OCI-LY1 (cell line): ENCODE measurements at regions not wholly inside any gene's neighbourhood (a gene's known extent, or its start where the extent isn't known, plus 50 kb on each side); places are given as distances from the start of the nearest gene placed in this dataset.

Experiments
- H2AFZ ChIP-seq: fragments of 200-600 bp; sonication (generic), shearing (Covaris generic); 2 replicates; pipeline ENCODE4 v1.6.0; 2014; ENCODE audit warnings: antibody characterized with exemption, mild to moderate bottlenecking, low read length
- H3F3A ChIP-seq: fragments of 200-600 bp; sonication (generic), shearing (Covaris generic); 2 replicates; pipeline ENCODE4 v1.6.0; 2014; ENCODE audit warnings: mild to moderate bottlenecking, antibody characterized with exemption, low read length, moderate library complexity; ENCODE audit not compliant: insufficient read depth
- H3K27ac ChIP-seq: fragments of 200-600 bp; sonication (generic); 2 replicates; pipeline ENCODE4 v1.5.1; 2014; ENCODE audit warnings: low read length, mixed run types, mild to moderate bottlenecking, low read depth; ENCODE audit not compliant: poor library complexity, severe bottlenecking
- H3K27me3 ChIP-seq: fragments of 200-600 bp; sonication (generic); 2 replicates; pipeline ENCODE4 v1.6.0; 2014; ENCODE audit warnings: antibody characterized with exemption, mild to moderate bottlenecking, low read length, moderate library complexity; ENCODE audit not compliant: insufficient read depth
- H3K36me3 ChIP-seq: fragments of 200-600 bp; sonication (generic); 2 replicates; pipeline ENCODE4 v1.6.1; 2014; ENCODE audit warnings: mild to moderate bottlenecking, antibody characterized with exemption, low read length, moderate library complexity, mixed read lengths; ENCODE audit not compliant: insufficient read depth
- H3K4me1 ChIP-seq: fragments of 200-600 bp; sonication (generic); 2 replicates; pipeline ENCODE4 v1.5.1; 2014; ENCODE audit warnings: mild to moderate bottlenecking, low read length, moderate library complexity; ENCODE audit not compliant: insufficient read depth, severe bottlenecking
- H3K4me2 ChIP-seq: fragments of 200-600 bp; sonication (generic), shearing (Covaris generic); 2 replicates; pipeline ENCODE4 v1.6.1; 2014; ENCODE audit warnings: low read length
- H3K4me3 ChIP-seq: fragments of 200-600 bp; sonication (generic); 2 replicates; pipeline ENCODE4 v1.5.1; 2014; ENCODE audit warnings: low read length, low read depth, mild to moderate bottlenecking, mixed read lengths; ENCODE audit not compliant: poor library complexity, severe bottlenecking
- H3K79me2 ChIP-seq: fragments of 200-600 bp; shearing (Covaris generic); 2 replicates; pipeline ENCODE4 v1.6.1; 2016; ENCODE audit warnings: mixed run types, low read length, mixed read lengths; ENCODE audit not compliant: insufficient read depth
- H3K9ac ChIP-seq: fragments of 200-600 bp; sonication (generic), shearing (Covaris generic); 2 replicates; pipeline ENCODE4 v1.6.1; 2014; ENCODE audit warnings: mild to moderate bottlenecking, low read length, mixed read lengths
- H3K9me2 ChIP-seq: fragments of 200-600 bp; sonication (generic), shearing (Covaris generic); 2 replicates; pipeline ENCODE4 v1.6.1; 2014; ENCODE audit warnings: low read depth, mild to moderate bottlenecking, low read length, mixed read lengths
- H3K9me3 ChIP-seq: fragments of 200-600 bp; shearing (Covaris generic); 2 replicates; pipeline ENCODE4 v1.6.1; 2014; ENCODE audit warnings: low read length, mixed read lengths
- H4K20me1 ChIP-seq: fragments of 200-600 bp; sonication (generic), shearing (Covaris generic); 2 replicates; pipeline ENCODE4 v1.6.0; 2016; ENCODE audit warnings: mild to moderate bottlenecking, low read length; ENCODE audit not compliant: insufficient read depth
- CTCF ChIP-seq: fragments of 200-600 bp; sonication (generic), shearing (Covaris generic); IDR thresholded peaks from 2 replicates; pipeline ENCODE4 v1.5.1; 2017; ENCODE audit warnings: mild to moderate bottlenecking, antibody characterized with exemption, low read length, moderate library complexity, mixed read lengths
- EZH2 ChIP-seq: fragments of 200-600 bp; sonication (generic), shearing (Covaris generic); IDR thresholded peaks from 2 replicates; pipeline ENCODE4 v1.8.0; 2017; ENCODE audit warnings: borderline replicate concordance, mixed run types, mild to moderate bottlenecking, antibody characterized with exemption, low read length, moderate library complexity, mixed read lengths

GRCh38 chr14:30143627-30144026 lies 216.0 kb upstream of the PRKD1 start:
- Histone ChIP-seq H3K27ac (no peak overlapping the region), H3K4me3 (no peak overlapping the region), H3K4me2 (no peak overlapping the region), H4K20me1 (no peaks in the 10 kb centered on the region), H3K9me2 (no peaks in the 10 kb centered on the region), H3K79me2 (no peaks in the 10 kb centered on the region), H2AFZ (no peak overlapping the region), H3K9me3 (no peaks in the 10 kb centered on the region), H3K36me3 (no peaks in the 10 kb centered on the region), H3K27me3 (no peaks in the 10 kb centered on the region), H3F3A (no peaks in the 10 kb centered on the region), H3K9ac (no peak overlapping the region), H3K4me1 (no peaks in the 10 kb centered on the region)
- TF ChIP-seq EZH2 = no peak
- TF ChIP-seq CTCF = no peak

GRCh38 chr14:30153717-30154116 lies 226.1 kb upstream of the PRKD1 start:
- no peaks in the 10 kb centered on the region for H3K9me2 ChIP-seq
- H3K79me2 ChIP-seq = no peaks in the 10 kb centered on the region
- H3K4me1 ChIP-seq = no peaks in the 10 kb centered on the region
- H3K36me3 ChIP-seq = no peaks in the 10 kb centered on the region
- H3K4me2 ChIP-seq = no peak overlapping the region
- no peaks in the 10 kb centered on the region for H4K20me1 ChIP-seq
- TF ChIP-seq EZH2 = no peak
- TF ChIP-seq CTCF = no peak
- H3F3A ChIP-seq = no peaks in the 10 kb centered on the region
- no peak overlapping the region for H3K27ac ChIP-seq
- no peak overlapping the region for H3K9ac ChIP-seq
- no peaks in the 10 kb centered on the region for H3K27me3 ChIP-seq
- no peak overlapping the region for H2AFZ ChIP-seq
- no peaks in the 10 kb centered on the region for H3K9me3 ChIP-seq
- H3K4me3 ChIP-seq = no peak overlapping the region

- no peaks in the 10 kb centered on the region for H3F3A ChIP-seq
- no peak overlapping the region for H3K9ac ChIP-seq
- H3K27ac ChIP-seq = no peak overlapping the region
- no peaks in the 10 kb centered on the region for H3K36me3 ChIP-seq
- TF ChIP-seq CTCF (no peak), EZH2 (no peak)
- no peak overlapping the region for H2AFZ ChIP-seq
- H3K9me3 ChIP-seq = no peaks in the 10 kb centered on the region
- H3K9me2 ChIP-seq = no peaks in the 10 kb centered on the region
- H3K4me2 ChIP-seq = no peak overlapping the region
- no peak overlapping the region for H3K4me3 ChIP-seq
- no peaks in the 10 kb centered on the region for H4K20me1 ChIP-seq
- H3K4me1 ChIP-seq = no peaks in the 10 kb centered on the region
- H3K79me2 ChIP-seq = no peaks in the 10 kb centered on the region
- no peaks in the 10 kb centered on the region for H3K27me3 ChIP-seq
Measured at GRCh38 chr14:30156571-30156970, 228.9 kb upstream of the PRKD1 start.
